ENCODE measurements at regions not wholly inside any gene's neighbourhood (a gene's known extent, or its start where the extent isn't known, plus 50 kb on each side); places are given as distances from the start of the nearest gene placed in this dataset.

DNA sequence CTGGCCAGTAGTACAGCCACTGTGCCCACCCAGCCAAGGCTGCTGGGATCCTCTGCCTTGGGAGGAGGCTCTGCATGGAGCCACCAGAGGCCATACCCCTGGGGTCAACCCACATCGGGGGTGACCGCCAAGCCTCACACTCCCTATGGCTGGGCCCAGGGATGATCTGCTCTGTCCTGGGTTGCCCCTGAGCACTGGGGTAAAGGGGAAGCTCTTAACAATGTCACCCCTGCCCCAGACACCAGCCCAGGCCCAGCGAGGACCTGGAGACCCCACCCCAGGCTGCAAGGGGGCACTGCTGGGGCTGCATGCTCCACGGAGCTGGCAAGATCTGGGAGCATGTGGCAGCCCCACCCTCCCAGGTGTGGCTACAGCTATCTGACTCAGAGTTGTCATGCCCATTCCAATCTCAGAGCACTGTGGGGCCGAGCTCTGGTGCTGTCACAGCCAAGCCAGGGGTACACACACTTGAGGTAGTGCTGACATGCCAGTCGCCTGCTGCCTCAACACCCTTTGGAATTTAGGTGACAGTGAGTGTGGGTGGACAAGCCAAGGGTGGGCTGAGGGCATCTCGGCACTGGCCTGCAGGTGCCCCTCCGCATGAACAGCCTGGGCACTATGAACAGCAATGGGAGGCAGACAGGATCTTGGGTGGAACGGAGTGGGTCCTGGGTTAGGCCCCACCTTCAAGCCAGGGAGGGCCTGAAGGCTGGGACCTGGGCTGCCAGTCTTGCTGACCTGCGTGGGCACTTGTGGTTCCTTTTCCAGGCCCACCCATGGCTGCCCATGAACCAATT, 427.7 kb downstream of the LRRIQ3 start:
- no peak for TF ChIP-seq EZH2 (optimal IDR thresholded peaks at IDR 0.05; ENCODE audit: low read depth, low read length)
- TF ChIP-seq EZH2phosphoT487 (IDR thresholded peaks at IDR 0.05; ENCODE audit: low read length), result no peak
- no peak for TF ChIP-seq CTCF (IDR thresholded peaks at IDR 0.05; ENCODE audit: low read length)
- Histone ChIP-seq H3K4me2 (ENCODE audit: low read depth, low read length) (no peak overlapping the region), H3K27ac (ENCODE audit: low read length) (no peak overlapping the region), H3K9ac (ENCODE audit: low read length) (no peak overlapping the region), H4K20me1 (ENCODE audit: insufficient read depth, low read length) (no peaks in the 10 kb centered on the region), H3K4me1 (ENCODE audit: low read length) (no peaks in the 10 kb centered on the region), H3F3A (ENCODE audit: insufficient read depth, low read length) (no peaks in the 10 kb centered on the region), H3K9me2 (replicated peaks; ENCODE audit: insufficient read depth, low read length) (no peaks in the 10 kb centered on the region), H2AFZ (ENCODE audit: low read length) (no peak overlapping the region), H3K36me3 (replicated peaks; ENCODE audit: insufficient read depth, low read length) (no peaks in the 10 kb centered on the region), H3K9me3 (replicated peaks; ENCODE audit: insufficient read depth, low read length) (no peaks in the 10 kb centered on the region), H3K27me3 (replicated peaks; ENCODE audit: insufficient read depth, low read length) (no peaks in the 10 kb centered on the region), H3K79me2 (ENCODE audit: low read length) (no peaks in the 10 kb centered on the region), H3K4me3 (ENCODE audit: low read length) (no peak overlapping the region)
- no peak for DNase-seq

GRCh38 chr1:73766786-73767348, 431.1 kb downstream of the LRRIQ3 start:
- no peak for TF ChIP-seq EZH2 (optimal IDR thresholded peaks at IDR 0.05; ENCODE audit: low read depth, low read length)
- H3K9ac ChIP-seq (ENCODE audit: low read length), result no peak overlapping the region
- H3K9me2 ChIP-seq (replicated peaks; ENCODE audit: insufficient read depth, low read length), result no peaks in the 10 kb centered on the region
- H3K79me2 ChIP-seq (ENCODE audit: low read length), result no peaks in the 10 kb centered on the region
- no peaks in the 10 kb centered on the region for H3K9me3 ChIP-seq (replicated peaks; ENCODE audit: insufficient read depth, low read length)
- H2AFZ ChIP-seq (ENCODE audit: low read length), result no peak overlapping the region
- no peaks in the 10 kb centered on the region for H3K4me1 ChIP-seq (ENCODE audit: low read length)
- H3K27ac ChIP-seq (ENCODE audit: low read length), result no peak overlapping the region
- no peak overlapping the region for H3K4me3 ChIP-seq (ENCODE audit: low read length)
- no peaks in the 10 kb centered on the region for H3K27me3 ChIP-seq (replicated peaks; ENCODE audit: insufficient read depth, low read length)
- H3F3A ChIP-seq (ENCODE audit: insufficient read depth, low read length), result no peaks in the 10 kb centered on the region
- H3K36me3 ChIP-seq (replicated peaks; ENCODE audit: insufficient read depth, low read length), result no peaks in the 10 kb centered on the region
- no peaks in the 10 kb centered on the region for H4K20me1 ChIP-seq (ENCODE audit: insufficient read depth, low read length)
- DNase-seq, result no peak
- H3K4me2 ChIP-seq (ENCODE audit: low read depth, low read length), result no peak overlapping the region

- Histone ChIP-seq H3K9ac (ENCODE audit: low read length) (no peak overlapping the region), H3K27ac (ENCODE audit: low read length) (no peak overlapping the region), H3K9me2 (replicated peaks; ENCODE audit: insufficient read depth, low read length) (no peaks in the 10 kb centered on the region), H3F3A (ENCODE audit: insufficient read depth, low read length) (no peaks in the 10 kb centered on the region), H3K4me1 (ENCODE audit: low read length) (no peaks in the 10 kb centered on the region), H3K4me3 (ENCODE audit: low read length) (no peak overlapping the region), H3K27me3 (replicated peaks; ENCODE audit: insufficient read depth, low read length) (no peaks in the 10 kb centered on the region), H2AFZ (ENCODE audit: low read length) (no peak overlapping the region), H4K20me1 (ENCODE audit: insufficient read depth, low read length) (no peaks in the 10 kb centered on the region), H3K4me2 (ENCODE audit: low read depth, low read length) (no peak overlapping the region), H3K36me3 (replicated peaks; ENCODE audit: insufficient read depth, low read length) (no peaks in the 10 kb centered on the region), H3K79me2 (ENCODE audit: low read length) (no peaks in the 10 kb centered on the region), H3K9me3 (replicated peaks; ENCODE audit: insufficient read depth, low read length) (no peaks in the 10 kb centered on the region)
- TF ChIP-seq EZH2 (optimal IDR thresholded peaks at IDR 0.05; ENCODE audit: low read depth, low read length), result no peak
- TF ChIP-seq EZH2phosphoT487 (IDR thresholded peaks at IDR 0.05; ENCODE audit: low read length), result no peak
- no peak for TF ChIP-seq CTCF (IDR thresholded peaks at IDR 0.05; ENCODE audit: low read length)
- DNase-seq, result no peak
Observed at GRCh38 chr1:73765551-73766233, 432.3 kb downstream of the LRRIQ3 start.
